ENCODE measurements at regions not wholly inside any gene's neighbourhood (a gene's known extent, or its start where the extent isn't known, plus 50 kb on each side); places are given as distances from the start of the nearest gene placed in this dataset.

- TF ChIP-seq BCLAF1 (IDR thresholded peaks at IDR 0.05) (no peak), KAT7 (CRISPR knock-in tag; IDR thresholded peaks at IDR 0.05; ENCODE audit: borderline replicate concordance) (no peak), ZEB1 (IDR thresholded peaks at IDR 0.05; ENCODE audit: insufficient replicate concordance, low read depth) (no peak), XRCC5 (optimal IDR thresholded peaks at IDR 0.05; ENCODE audit: low read length) (no peak), PLRG1 (conservative IDR thresholded peaks at IDR 0.05) (no peak), ZBTB40 (IDR thresholded peaks at IDR 0.05) (no peak), ZBTB40 (CRISPR knock-in tag; IDR thresholded peaks at IDR 0.05) (no peak), KLF12 (CRISPR knock-in tag; IDR thresholded peaks at IDR 0.05; ENCODE audit: borderline replicate concordance) (no peak), ZMYM4 (CRISPR knock-in tag; IDR thresholded peaks at IDR 0.05) (peak; percentile 36; the same call in 1 of the 2 replicates), ISL2 (CRISPR knock-in tag; IDR thresholded peaks at IDR 0.05) (peak; percentile 73), CBX5 (CRISPR knock-in tag; IDR thresholded peaks at IDR 0.05; ENCODE audit: borderline replicate concordance) (no peak), MAFK (conservative IDR thresholded peaks at IDR 0.05 in 1 of 2, IDR thresholded peaks at IDR 0.05 in 1 of 2; ENCODE audit: low read length in 2 of 2) (no peak), ZNF737 (CRISPR knock-in tag; IDR thresholded peaks at IDR 0.05; ENCODE audit: borderline replicate concordance) (no peak), NFKB2 (CRISPR knock-in tag; IDR thresholded peaks at IDR 0.05; ENCODE audit: borderline replicate concordance) (no peak)
Measured at GRCh38 chr1:200275415-200275814, 134.4 kb downstream of the ZNF281 start (continued).

All from HepG2 (cell line).